ENCODE measurements at regions not wholly inside any gene's neighbourhood (a gene's known extent, or its start where the extent isn't known, plus 50 kb on each side); places are given as distances from the start of the nearest gene placed in this dataset.

GRCh38 chr2:16350211-16350610 is 315.4 kb downstream of the CYRIA start:
- H3K27ac ChIP-seq (ENCODE audit: low read depth in 1 of 2, low read length in 2 of 2) = no peak overlapping the region
- no peaks in the 10 kb centered on the region for H3K36me3 ChIP-seq (ENCODE audit: control insufficient read depth in 4 of 4, insufficient read depth in 3 of 4, low read depth in 1 of 4, low read length in 3 of 4)
- 60% methylated on average over 3 of the region's 3 CpGs for WGBS
- H3K4me1 ChIP-seq (ENCODE audit: control insufficient read depth in 4 of 4, insufficient read depth in 4 of 4, low read length in 3 of 4) = no peaks in the 10 kb centered on the region
- DNase-seq (ENCODE audit: low spot score) = no peak
- no peak overlapping the region for H3K4me3 ChIP-seq (ENCODE audit: low read depth in 1 of 3, low read length in 3 of 3)
- peaks cover 0 to 3% (median 0%) of the 10 kb centered on the region in 4 donors for H3K9me3 ChIP-seq (ENCODE audit: control insufficient read depth in 4 of 4, low read length in 3 of 4)
- H3K9ac ChIP-seq (ENCODE audit: low read depth in 1 of 2, low read length in 2 of 2) = no peak overlapping the region
- TF ChIP-seq NR2F2 (IDR thresholded peaks at IDR 0.05) (no peak), HNF4A (conservative IDR thresholded peaks at IDR 0.05) (no peak), JUND (IDR thresholded peaks at IDR 0.05) (no peak), SP1 (IDR thresholded peaks at IDR 0.05) (no peak)
- no peaks in the 10 kb centered on the region for H3K27me3 ChIP-seq (ENCODE audit: control insufficient read depth in 4 of 4, insufficient read depth in 4 of 4, low read length in 3 of 4)

- Histone ChIP-seq H3K4me1 (ENCODE audit: control insufficient read depth in 4 of 4, insufficient read depth in 4 of 4, low read length in 3 of 4) (no peaks in the 10 kb centered on the region), H3K27me3 (ENCODE audit: control insufficient read depth in 4 of 4, insufficient read depth in 4 of 4, low read length in 3 of 4) (no peaks in the 10 kb centered on the region), H3K9ac (ENCODE audit: low read depth in 1 of 2, low read length in 2 of 2) (no peak overlapping the region), H3K27ac (ENCODE audit: low read depth in 1 of 2, low read length in 2 of 2) (no peak overlapping the region), H3K9me3 (ENCODE audit: control insufficient read depth in 4 of 4, low read length in 3 of 4) (peaks cover 0 to 3% (median 0%) of the 10 kb centered on the region in 4 donors), H3K36me3 (ENCODE audit: control insufficient read depth in 4 of 4, insufficient read depth in 3 of 4, low read depth in 1 of 4, low read length in 3 of 4) (no peaks in the 10 kb centered on the region), H3K4me3 (ENCODE audit: low read depth in 1 of 3, low read length in 3 of 3) (no peak overlapping the region)
- no peak for DNase-seq (ENCODE audit: low spot score)
- TF ChIP-seq RAD21 (IDR thresholded peaks at IDR 0.05) (no peak), HNF4A (conservative IDR thresholded peaks at IDR 0.05) (no peak), EGR1 (IDR thresholded peaks at IDR 0.05; ENCODE audit: low read depth in 2 of 2) (no peak)
- 26% methylated on average over 2 of the region's 2 CpGs for WGBS
These were observed 315.8 kb downstream of the CYRIA start for GRCh38 chr2:16349811-16350210.

GRCh38 chr2:16348821-16349515 is 316.7 kb downstream of the CYRIA start:
- Histone ChIP-seq H3K4me3 (ENCODE audit: low read depth in 1 of 3, low read length in 3 of 3) (no peak overlapping the region), H3K9ac (ENCODE audit: low read depth in 1 of 2, low read length in 2 of 2) (no peak overlapping the region), H3K27me3 (ENCODE audit: control insufficient read depth in 4 of 4, insufficient read depth in 4 of 4, low read length in 3 of 4) (no peaks in the 10 kb centered on the region), H3K4me1 (ENCODE audit: control insufficient read depth in 4 of 4, insufficient read depth in 4 of 4, low read length in 3 of 4) (no peaks in the 10 kb centered on the region), H3K36me3 (ENCODE audit: control insufficient read depth in 4 of 4, insufficient read depth in 3 of 4, low read depth in 1 of 4, low read length in 3 of 4) (no peaks in the 10 kb centered on the region), H3K9me3 (ENCODE audit: control insufficient read depth in 4 of 4, low read length in 3 of 4) (peaks cover 0 to 3% (median 0%) of the 10 kb centered on the region in 4 donors), H3K27ac (ENCODE audit: low read depth in 1 of 2, low read length in 2 of 2) (no peak overlapping the region)
- no peak for TF ChIP-seq EGR1 (IDR thresholded peaks at IDR 0.05; ENCODE audit: low read depth in 2 of 2)
- no peak for TF ChIP-seq RXRA (IDR thresholded peaks at IDR 0.05)
- no peak for TF ChIP-seq JUND (IDR thresholded peaks at IDR 0.05)
- no peak for TF ChIP-seq MAX (IDR thresholded peaks at IDR 0.05)
- no peak for TF ChIP-seq ATF3 (IDR thresholded peaks at IDR 0.05)
- no peak for DNase-seq (ENCODE audit: low spot score)
- WGBS = 42% methylated on average over 3 of the region's 3 CpGs

GRCh38 chr2:16346671-16347070 is 319.0 kb downstream of the CYRIA start:
- Histone ChIP-seq H3K36me3 (ENCODE audit: control insufficient read depth in 4 of 4, insufficient read depth in 3 of 4, low read depth in 1 of 4, low read length in 3 of 4) (no peaks in the 10 kb centered on the region), H3K27ac (ENCODE audit: low read depth in 1 of 2, low read length in 2 of 2) (no peak overlapping the region), H3K4me1 (ENCODE audit: control insufficient read depth in 4 of 4, insufficient read depth in 4 of 4, low read length in 3 of 4) (no peaks in the 10 kb centered on the region), H3K27me3 (ENCODE audit: control insufficient read depth in 4 of 4, insufficient read depth in 4 of 4, low read length in 3 of 4) (no peaks in the 10 kb centered on the region), H3K4me3 (ENCODE audit: low read depth in 1 of 3, low read length in 3 of 3) (no peak overlapping the region), H3K9me3 (ENCODE audit: control insufficient read depth in 4 of 4, low read length in 3 of 4) (peaks cover 0 to 3% (median 0%) of the 10 kb centered on the region in 4 donors), H3K9ac (ENCODE audit: low read depth in 1 of 2, low read length in 2 of 2) (no peak overlapping the region)
- no peak for DNase-seq (ENCODE audit: low spot score)
- 66% methylated on average over 3 of the region's 3 CpGs for WGBS
- TF ChIP-seq FOXA2 (IDR thresholded peaks at IDR 0.05) (no peak), YY1 (IDR thresholded peaks at IDR 0.05) (no peak), EGR1 (IDR thresholded peaks at IDR 0.05; ENCODE audit: low read depth in 2 of 2) (no peak), RXRA (IDR thresholded peaks at IDR 0.05) (no peak), SP1 (IDR thresholded peaks at IDR 0.05) (no peak), HNF4G (IDR thresholded peaks at IDR 0.05) (no peak), GABPA (IDR thresholded peaks at IDR 0.05 in 1 of 2, conservative IDR thresholded peaks at IDR 0.05 in 1 of 2) (no peak), HNF4A (conservative IDR thresholded peaks at IDR 0.05) (no peak), FOXA1 (IDR thresholded peaks at IDR 0.05) (no peak), NR2F2 (IDR thresholded peaks at IDR 0.05) (no peak), ATF3 (IDR thresholded peaks at IDR 0.05) (no peak), REST (IDR thresholded peaks at IDR 0.05) (no peak), TAF1 (conservative IDR thresholded peaks at IDR 0.05) (no peak), MAX (IDR thresholded peaks at IDR 0.05) (no peak), JUND (IDR thresholded peaks at IDR 0.05) (no peak)
